B cell (primary cell): ENCODE measurements at regions not wholly inside any gene's neighbourhood (a gene's known extent, or its start where the extent isn't known, plus 50 kb on each side); places are given as distances from the start of the nearest gene placed in this dataset.

Experiments
- ATAC-seq: fragments of 200-7000 bp; cut with Tn5 transposase; one replicate; pipeline ENCODE4 v1.10.0; 2021; ENCODE audit warnings: low read depth, mild to moderate bottlenecking, moderate number of reproducible peaks, moderate library complexity
- CTCF ChIA-PET: fragments of 350-600 bp; sonication (Branson Sonifier 250); formaldehyde crosslinking; loops from one replicate; lab custom pipeline; 2021; ENCODE audit warnings: antibody characterized with exemption, inconsistent platforms; lab: Charles Lee
- POLR2A ChIA-PET: fragments of 350-600 bp; sonication (Branson Sonifier 250); formaldehyde crosslinking; loops from one replicate; lab custom pipeline; 2021; ENCODE audit warnings: antibody characterized with exemption; lab: Charles Lee
- DNase-seq: peaks from one replicate; pipeline ENCODE4 v3.0.0; 2013
- H2AFZ ChIP-seq: 2 replicates; pipeline ENCODE4 v1.6.1; 2012; ENCODE audit warnings: mild to moderate bottlenecking, low read depth, low read length; ENCODE audit not compliant: insufficient read depth, poor library complexity, severe bottlenecking
- H3K27ac ChIP-seq, 2 donors: 1 replicate in 1 of 2; 2 replicates in 1 of 2; pipeline ENCODE4 v1.5.1; 2012 to 2013; ENCODE audit warnings: low read length in 2 of 2, mild to moderate bottlenecking in 2 of 2, moderate library complexity in 1 of 2
- H3K27me3 ChIP-seq, 4 experiments: fragments of 200-600 bp in 1 of 4; sonication (generic) in 1 of 4; replicated peaks in 1 of 4; 1 replicate in 2 of 4; 2 replicates in 2 of 4; pipeline versions ENCODE4 v1.6.1 to v1.7.0; 2013 to 2016; ENCODE audit warnings: low read length in 3 of 4, mild to moderate bottlenecking in 2 of 4, mixed read lengths in 1 of 4, moderate library complexity in 1 of 4; ENCODE audit not compliant: insufficient read depth in 4 of 4, control insufficient read depth in 3 of 4; ENCODE audit errors: control extremely low read depth in 1 of 4
- H3K36me3 ChIP-seq, 2 experiments: replicated peaks in 1 of 2; 1 replicate in 1 of 2; 2 replicates in 1 of 2; pipeline versions ENCODE4 v1.6.1 to v1.7.1; 2013; ENCODE audit warnings: low read length in 1 of 2; ENCODE audit not compliant: insufficient read depth in 2 of 2, control insufficient read depth in 1 of 2; ENCODE audit errors: control extremely low read depth in 1 of 2, extremely low read depth in 1 of 2
- H3K4me1 ChIP-seq, 2 donors: fragments of 200-600 bp in 1 of 2; sonication (generic) in 1 of 2; 1 replicate in 1 of 2; 2 replicates in 1 of 2; pipeline versions ENCODE4 v1.5.1 to v1.6.1; 2013 to 2017; ENCODE audit warnings: low read length in 2 of 2; ENCODE audit not compliant: control insufficient read depth in 2 of 2, insufficient read depth in 2 of 2
- H3K4me2 ChIP-seq: replicated peaks from 2 replicates; pipeline ENCODE3; 2012; ENCODE audit warnings: mild to moderate bottlenecking, low read depth, low read length; ENCODE audit not compliant: poor library complexity, severe bottlenecking
- H3K4me3 ChIP-seq, 5 experiments: fragments of 200-600 bp in 1 of 5; sonication (generic) in 1 of 5; 1 replicate in 3 of 5; 2 replicates in 2 of 5; pipeline versions ENCODE4 v1.5.1 to v1.7.0; 2011 to 2016; ENCODE audit warnings: low read length in 4 of 5, mild to moderate bottlenecking in 4 of 5, low read depth in 2 of 5, control low read depth in 1 of 5, moderate library complexity in 1 of 5; ENCODE audit not compliant: insufficient read depth in 1 of 5; ENCODE audit errors: control extremely low read depth in 1 of 5, extremely low read depth in 1 of 5
- H3K79me2 ChIP-seq: fragments of 200-600 bp; sonication (generic); one replicate; pipeline ENCODE4 v1.6.0; 2016; ENCODE audit warnings: low read length; ENCODE audit not compliant: control insufficient read depth, insufficient read depth
- H3K9ac ChIP-seq: fragments of 200-600 bp; sonication (generic); 2 replicates; pipeline ENCODE4 v1.6.1; 2017; ENCODE audit warnings: mild to moderate bottlenecking, low read length, moderate library complexity
- H3K9me3 ChIP-seq, 3 donors: one replicate each; pipeline versions ENCODE4 v1.6.1 to v1.7.1; 2013; ENCODE audit warnings: low read length in 2 of 3; ENCODE audit not compliant: control insufficient read depth in 2 of 3, insufficient read depth in 1 of 3; ENCODE audit errors: control extremely low read depth in 1 of 3
- H4K20me1 ChIP-seq: 2 replicates; pipeline ENCODE4 v1.6.0; 2012; ENCODE audit warnings: mild to moderate bottlenecking, low read length; ENCODE audit not compliant: insufficient read depth, control insufficient read depth, poor library complexity, severe bottlenecking
- H3K27ac Mint-ChIP-seq: one replicate; pipeline ENCODE4 v1.8.0; 2021; ENCODE audit warnings: mixed read lengths
- H3K27me3 Mint-ChIP-seq: one replicate; pipeline ENCODE4 v1.8.0; 2021; ENCODE audit warnings: mixed read lengths
- H3K4me1 Mint-ChIP-seq: one replicate; pipeline ENCODE4 v1.8.0; 2021; ENCODE audit warnings: mixed read lengths
- H3K4me3 Mint-ChIP-seq: one replicate; pipeline ENCODE4 v1.8.0; 2021; ENCODE audit warnings: mixed read lengths
- H3K9me3 Mint-ChIP-seq: one replicate; pipeline ENCODE4 v1.8.0; 2022; ENCODE audit warnings: mixed read lengths; ENCODE audit not compliant: insufficient read depth
- CTCF ChIP-seq: fragments of 200-600 bp; IDR thresholded peaks from one replicate; pipeline ENCODE4 v1.8.0; 2022; ENCODE audit warnings: antibody characterized with exemption, mild to moderate bottlenecking
- EZH2 ChIP-seq: IDR thresholded peaks from 2 replicates; pipeline ENCODE4 v1.6.1; 2012; ENCODE audit warnings: borderline replicate concordance, low read depth, mild to moderate bottlenecking, moderate library complexity, low read length; ENCODE audit not compliant: insufficient read depth, poor library complexity, severe bottlenecking
- WGBS: methylation state at CpG from one replicate; pipeline ENCODE4 v1.1.5; 2013; ENCODE audit warnings: missing lambda C conversion rate; ENCODE audit not compliant: insufficient coverage; 5-methylcytosine and 5-hydroxymethylcytosine counted together
- intact Hi-C: fragments of 100-400 bp; cut with micrococcal nuclease; formaldehyde crosslinking; loops from one replicate; pipeline ENCODE4 v1.10.0; 2022

GRCh38 chr3:26247712-26248111 is 374.9 kb upstream of the LRRC3B start:
- POLR2A ChIA-PET: no interaction called here
- Histone ChIP-seq H3K4me1 (no peaks in the 10 kb centered on the region), H3K27me3 (no peaks in the 10 kb centered on the region), H3K79me2 (no peaks in the 10 kb centered on the region), H2AFZ (no peak overlapping the region), H4K20me1 (no peaks in the 10 kb centered on the region), H3K9me3 (peaks cover 0 to 4% (median 0%) of the 10 kb centered on the region in 3 donors), H3K4me2 (no peak overlapping the region), H3K4me3 (no peak overlapping the region), H3K27ac (no peak overlapping the region), H3K36me3 (no peaks in the 10 kb centered on the region), H3K9ac (no peak overlapping the region)
- 72% methylated on average over 2 of the region's 3 CpGs for WGBS
- H3K27ac Mint-ChIP-seq: no peak overlapping the region
- no peak for ATAC-seq
- H3K9me3 Mint-ChIP-seq: no peaks in the 10 kb centered on the region
- intact Hi-C loops: no loop called here
- H3K27me3 Mint-ChIP-seq: no peaks in the 10 kb centered on the region
- CTCF ChIA-PET: no interaction called here
- no peak for DNase-seq
- no peak overlapping the region for H3K4me3 Mint-ChIP-seq
- TF ChIP-seq EZH2: no peak
- TF ChIP-seq CTCF: no peak
- no peaks in the 10 kb centered on the region for H3K4me1 Mint-ChIP-seq

DNA sequence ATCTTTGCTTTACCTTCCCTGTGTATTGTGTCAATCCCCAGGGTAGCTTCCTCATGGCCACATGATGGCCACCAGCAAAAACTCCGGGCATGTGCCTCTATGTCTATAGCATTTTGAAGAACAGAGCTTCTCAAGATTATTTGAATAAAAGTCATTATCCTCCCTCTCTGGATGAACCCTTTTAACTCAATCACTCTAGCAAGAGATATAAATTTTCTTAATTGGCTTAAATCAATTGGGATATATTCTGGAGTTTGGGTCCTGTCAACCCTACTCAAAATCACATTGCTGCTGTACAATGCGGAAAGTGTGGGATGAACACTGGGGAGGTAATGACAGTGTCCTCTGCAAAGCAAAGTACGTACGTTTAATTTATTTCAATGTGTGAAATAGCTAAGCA is 370.6 kb upstream of the LRRC3B start:
- Mint-ChIP-seq H3K27ac (no peak overlapping the region), H3K9me3 (no peaks in the 10 kb centered on the region), H3K4me1 (no peaks in the 10 kb centered on the region), H3K27me3 (no peaks in the 10 kb centered on the region), H3K4me3 (no peak overlapping the region)
- Histone ChIP-seq H3K27ac (no peak overlapping the region), H3K9me3 (no peaks in the 10 kb centered on the region), H3K79me2 (no peaks in the 10 kb centered on the region), H2AFZ (no peak overlapping the region), H3K4me2 (no peak overlapping the region), H4K20me1 (no peaks in the 10 kb centered on the region), H3K4me3 (no peak overlapping the region), H3K27me3 (no peaks in the 10 kb centered on the region), H3K4me1 (no peaks in the 10 kb centered on the region), H3K36me3 (no peaks in the 10 kb centered on the region), H3K9ac (no peak overlapping the region)
- CTCF ChIA-PET: no interaction called here
- no peak for TF ChIP-seq CTCF
- no peak for TF ChIP-seq EZH2
- DNase-seq: no peak
- POLR2A ChIA-PET: no interaction called here
- intact Hi-C loops: no loop called here
- no CpG with 5 or more reads among the region's 4 CpGs for WGBS
- no peak for ATAC-seq
